ENCODE measurements at regions not wholly inside any gene's neighbourhood (a gene's known extent, or its start where the extent isn't known, plus 50 kb on each side); places are given as distances from the start of the nearest gene placed in this dataset.

- no peak for DNase-seq
- Histone ChIP-seq H3K4me1 (peaks cover 14% of the 10 kb centered on the region), H3K27ac (replicated peaks) (peak overlapping the region; percentile 5), H3K4me3 (no peak overlapping the region), H3K27me3 (ENCODE audit: low read depth) (no peaks in the 10 kb centered on the region), H3K9me3 (replicated peaks) (no peaks in the 10 kb centered on the region), H3K36me3 (no peaks in the 10 kb centered on the region)
- intact Hi-C loops (cut with micrococcal nuclease), result no loop called here
- TF ChIP-seq CTCF (IDR thresholded peaks at IDR 0.05; ENCODE audit: borderline replicate concordance), result no peak
Measured at GRCh38 chr2:237196409-237196808, 110.7 kb downstream of the COPS8 start.

DNA sequence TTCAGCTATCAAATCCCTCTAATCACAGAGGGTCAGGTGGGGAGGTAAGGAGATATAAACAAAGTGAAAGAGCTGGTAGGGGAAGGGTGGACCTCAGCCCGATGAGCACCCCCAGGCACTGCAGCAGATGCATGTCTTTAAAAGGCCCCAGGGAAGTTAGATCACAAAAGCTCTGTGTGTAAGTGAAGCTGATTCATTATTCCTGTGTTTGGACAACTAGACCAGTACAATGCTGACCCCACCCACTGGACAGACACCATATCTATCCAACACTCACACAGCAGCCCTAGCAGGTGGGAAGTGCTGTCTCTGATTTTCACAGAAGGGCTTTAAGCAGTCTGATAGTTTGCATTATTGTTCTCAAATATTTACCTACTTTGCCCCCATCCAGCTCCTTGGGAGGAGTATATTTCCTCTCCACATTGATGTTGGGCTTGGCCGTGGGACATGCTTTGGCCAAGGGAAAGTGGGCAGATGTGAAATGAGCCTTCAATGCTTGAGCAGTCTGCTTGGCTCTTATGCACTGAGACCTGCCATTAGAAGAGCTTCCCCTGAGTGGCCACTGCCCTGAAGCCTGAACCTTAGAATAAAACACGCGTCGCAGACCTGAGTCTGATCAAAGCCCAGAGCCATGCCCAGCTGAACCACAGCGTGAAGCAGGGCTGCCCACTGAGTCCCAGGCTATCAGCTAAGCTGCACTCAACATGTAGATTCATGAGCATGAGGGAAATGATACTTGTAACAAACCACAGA is 111.4 kb downstream of the COPS8 start:
- no peak overlapping the region for H3K4me3 ChIP-seq
- no peak for DNase-seq
- TF ChIP-seq CTCF (IDR thresholded peaks at IDR 0.05; ENCODE audit: borderline replicate concordance), result no peak
- peaks cover 14% of the 10 kb centered on the region for H3K4me1 ChIP-seq
- H3K9me3 ChIP-seq (replicated peaks), result no peaks in the 10 kb centered on the region
- intact Hi-C loops (cut with micrococcal nuclease), result no loop called here
- no peaks in the 10 kb centered on the region for H3K36me3 ChIP-seq
- no peaks in the 10 kb centered on the region for H3K27me3 ChIP-seq (ENCODE audit: low read depth)
- peak overlapping the region; percentile 5 for H3K27ac ChIP-seq (replicated peaks)

DNA sequence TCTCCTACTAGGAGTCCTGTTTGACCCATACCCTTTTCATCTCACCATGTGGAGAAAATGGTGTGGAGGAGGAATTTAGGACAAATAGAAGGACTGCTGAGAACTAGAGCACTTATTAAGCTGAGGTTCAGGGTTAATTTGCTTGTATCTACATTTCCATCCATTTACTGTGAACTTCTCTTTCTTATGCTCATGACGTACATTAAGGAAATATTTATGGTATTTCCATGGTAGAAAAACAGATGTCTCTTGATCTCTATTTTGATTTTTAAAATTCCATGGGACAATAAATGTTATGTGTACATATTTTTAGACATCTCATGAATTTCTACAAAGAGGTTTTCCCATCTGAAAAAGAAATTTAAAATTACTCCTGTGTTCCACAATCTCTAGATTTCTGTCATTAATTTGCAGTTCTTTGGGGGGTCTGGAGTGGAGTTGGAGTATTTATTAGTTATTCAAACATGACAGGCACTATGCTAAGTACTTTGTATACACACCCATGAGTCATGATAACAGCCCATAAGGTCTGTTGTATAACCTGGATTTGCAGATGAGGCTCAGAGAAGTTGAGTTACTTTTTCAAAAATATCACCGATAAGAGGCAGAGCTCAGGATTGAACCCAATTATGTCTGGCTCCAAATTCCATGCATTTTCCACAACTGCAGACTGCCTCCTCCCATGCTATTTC is 112.6 kb downstream of the COPS8 start:
- Histone ChIP-seq H3K27ac (replicated peaks) (peak overlapping the region; percentile 32), H3K27me3 (ENCODE audit: low read depth) (no peaks in the 10 kb centered on the region), H3K4me1 (peaks cover 14% of the 10 kb centered on the region), H3K4me3 (no peak overlapping the region), H3K9me3 (replicated peaks) (no peaks in the 10 kb centered on the region), H3K36me3 (no peaks in the 10 kb centered on the region)
- no peak for DNase-seq
- no peak for TF ChIP-seq CTCF (IDR thresholded peaks at IDR 0.05; ENCODE audit: borderline replicate concordance)
- intact Hi-C loops (cut with micrococcal nuclease), result no loop called here

DNA sequence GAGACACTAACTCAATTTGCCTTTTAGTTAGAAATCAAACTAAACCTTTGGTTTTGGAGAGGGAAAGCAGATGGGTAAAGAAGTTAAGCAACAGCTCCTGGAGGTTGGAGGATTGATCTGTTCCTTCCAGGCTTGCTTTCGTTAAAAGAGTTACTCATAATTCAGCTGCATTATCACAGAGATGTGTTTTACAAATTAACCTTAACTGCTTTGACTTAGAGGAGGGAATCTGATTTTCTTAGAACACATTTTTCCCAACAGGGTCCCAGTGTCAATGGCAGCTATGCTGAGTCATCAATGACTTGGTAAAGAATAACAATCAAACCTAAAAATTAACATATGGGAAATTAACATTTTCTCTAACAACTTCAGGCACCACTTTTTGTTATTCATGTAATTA is 113.4 kb downstream of the COPS8 start:
- TF ChIP-seq CTCF (IDR thresholded peaks at IDR 0.05; ENCODE audit: borderline replicate concordance), result no peak

DNA sequence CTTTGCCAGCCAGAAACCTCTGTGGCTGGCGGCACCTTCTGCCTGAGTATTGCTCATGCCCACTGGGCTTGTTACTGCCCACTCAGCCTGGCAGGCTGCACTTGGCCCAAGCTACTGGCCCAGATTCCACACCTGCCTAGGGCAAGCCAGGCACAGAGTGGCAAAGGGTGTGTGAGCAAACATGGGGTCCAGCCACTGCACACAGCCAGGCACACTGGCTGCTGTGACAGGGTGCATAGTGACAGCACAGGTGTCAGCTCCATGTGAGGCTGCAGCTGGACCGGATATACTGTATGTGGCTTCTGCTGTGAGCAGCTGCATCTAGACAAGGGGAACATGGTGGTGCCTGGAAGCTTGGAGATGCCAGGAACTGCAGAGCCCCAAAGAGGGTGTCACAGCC is 113.9 kb downstream of the COPS8 start:
- no peak for TF ChIP-seq CTCF (IDR thresholded peaks at IDR 0.05; ENCODE audit: borderline replicate concordance)
- peaks cover 14% of the 10 kb centered on the region for H3K4me1 ChIP-seq
- DNase-seq, result no peak
- no peaks in the 10 kb centered on the region for H3K9me3 ChIP-seq (replicated peaks)
- no peak overlapping the region for H3K27ac ChIP-seq (replicated peaks)
- no peak overlapping the region for H3K4me3 ChIP-seq
- no peaks in the 10 kb centered on the region for H3K36me3 ChIP-seq
- no peaks in the 10 kb centered on the region for H3K27me3 ChIP-seq (ENCODE audit: low read depth)
- intact Hi-C loops (cut with micrococcal nuclease), result no loop called here

More for the DNA sequence above, 113.4 kb downstream of the COPS8 start:
- DNase-seq, result no peak
- peak overlapping the region; percentile 32 for H3K27ac ChIP-seq (replicated peaks)
- H3K9me3 ChIP-seq (replicated peaks), result no peaks in the 10 kb centered on the region
- intact Hi-C loops (cut with micrococcal nuclease), result no loop called here
- no peaks in the 10 kb centered on the region for H3K27me3 ChIP-seq (ENCODE audit: low read depth)
- peaks cover 14% of the 10 kb centered on the region for H3K4me1 ChIP-seq
- no peaks in the 10 kb centered on the region for H3K36me3 ChIP-seq
- H3K4me3 ChIP-seq, result no peak overlapping the region

All from left ventricle myocardium inferior (tissue), 1 donor.